HepG2 (cell line): ENCODE measurements at regions not wholly inside any gene's neighbourhood (a gene's known extent, or its start where the extent isn't known, plus 50 kb on each side); places are given as distances from the start of the nearest gene placed in this dataset.

Experiments used
- CBX1 ChIP-seq: IDR thresholded peaks from one replicate; pipeline ENCODE4 v1.6.1; 2016; ENCODE audit warnings: antibody characterized with exemption, low read depth
- CC2D1A ChIP-seq: sonication (generic); formaldehyde crosslinking; IDR thresholded peaks from 2 replicates; pipeline ENCODE4 v1.8.1; 2023; ENCODE audit warnings: mild to moderate bottlenecking, missing genetic modification reagents
- ETV6 ChIP-seq: sonication (generic); formaldehyde crosslinking; conservative IDR thresholded peaks from 2 replicates; pipeline ENCODE4 v1.4.0; 2020; ENCODE audit warnings: missing genetic modification reagents
- MXD4 ChIP-seq: IDR thresholded peaks from 2 replicates; pipeline ENCODE4 v1.6.1; 2016; ENCODE audit warnings: mild to moderate bottlenecking, missing biosample characterization, missing genetic modification reagents
- NBN ChIP-seq: fragments of 450-650 bp; conservative IDR thresholded peaks from 2 replicates; pipeline ENCODE4 v1.6.1; 2017
- PLRG1 ChIP-seq: fragments of 450-650 bp; conservative IDR thresholded peaks from 2 replicates; pipeline ENCODE4 v1.6.1; 2016
- THRA ChIP-seq: sonication (generic); formaldehyde crosslinking; IDR thresholded peaks from 2 replicates; pipeline ENCODE4 v1.4.0; 2020; ENCODE audit warnings: missing genetic modification reagents, borderline replicate concordance
- XBP1 ChIP-seq: sonication (generic); formaldehyde crosslinking; IDR thresholded peaks from 2 replicates; pipeline ENCODE4 v1.5.0; 2020; ENCODE audit warnings: missing genetic modification reagents
- YEATS2 ChIP-seq: sonication (generic); formaldehyde crosslinking; IDR thresholded peaks from 2 replicates; pipeline ENCODE4 v1.4.0; 2020; ENCODE audit warnings: missing genetic modification reagents, borderline replicate concordance
- ZBED4 ChIP-seq: sonication (generic); formaldehyde crosslinking; IDR thresholded peaks from 2 replicates; pipeline ENCODE4 v1.4.0; 2020; ENCODE audit warnings: missing genetic modification reagents, borderline replicate concordance
- ZNF292 ChIP-seq: sonication (generic); formaldehyde crosslinking; IDR thresholded peaks from 2 replicates; pipeline ENCODE4 v1.8.1; 2022; ENCODE audit warnings: mild to moderate bottlenecking, low read depth, missing genetic modification reagents, borderline replicate concordance
- ZNF484 ChIP-seq: sonication (generic); formaldehyde crosslinking; IDR thresholded peaks from 2 replicates; pipeline ENCODE4 v1.5.1; 2020; ENCODE audit warnings: mild to moderate bottlenecking, low read depth, missing genetic modification reagents, borderline replicate concordance
- ZNF563 ChIP-seq: sonication (generic); formaldehyde crosslinking; IDR thresholded peaks from 2 replicates; pipeline ENCODE4 v1.8.0; 2022; ENCODE audit warnings: mild to moderate bottlenecking, moderate library complexity, missing genetic modification reagents

- TF ChIP-seq ZNF292 (CRISPR knock-in tag) (no peak), ZBED4 (no peak), XBP1 (no peak), YEATS2 (CRISPR knock-in tag) (no peak), MXD4 (CRISPR knock-in tag) (no peak), ZNF563 (CRISPR knock-in tag) (no peak), ETV6 (no peak), CC2D1A (CRISPR knock-in tag) (no peak), CBX1 (no peak), THRA (no peak), NBN (no peak), ZNF484 (CRISPR knock-in tag) (no peak), PLRG1 (no peak)
Observed at GRCh38 chr4:136302566-136302965, 1229.7 kb downstream of the PCDH18 start (continued).
